SK-N-SH (cell line): ENCODE measurements at regions not wholly inside any gene's neighbourhood (a gene's known extent, or its start where the extent isn't known, plus 50 kb on each side); places are given as distances from the start of the nearest gene placed in this dataset.

Experiments used
- CTCF ChIA-PET: fragments of 300-600, 350-600 bp; formaldehyde crosslinking; extraction: SDS; loops from one replicate; lab custom pipeline; 2021; lab: Yijun Ruan, JAX
- POLR2A ChIA-PET: fragments of 350-600 bp; sonication (Branson Sonifier 250); formaldehyde crosslinking; extraction: SDS; loops from one replicate; lab custom pipeline; 2020; ENCODE audit warnings: antibody characterized with exemption, inconsistent platforms; lab: Yijun Ruan, JAX
- DNase-seq: peaks from one replicate; pipeline ENCODE4 v3.0.0; 2012
- H2AFZ ChIP-seq: fragments of 200-600 bp; sonication (generic); 2 replicates; pipeline ENCODE4 v1.8.1; 2016; ENCODE audit warnings: antibody characterized with exemption, mild to moderate bottlenecking, low read depth
- H3F3A ChIP-seq: fragments of 200-600 bp; sonication (generic); replicated peaks from 2 replicates; pipeline ENCODE3; 2016; ENCODE audit warnings: antibody characterized with exemption, mild to moderate bottlenecking; ENCODE audit not compliant: insufficient read depth
- H3K27ac ChIP-seq, 2 experiments: fragments of 200-500 bp in 1 of 2; fragments of 200-600 bp in 1 of 2; sonication (Bioruptor generic) in 1 of 2; sonication (generic), shearing (Covaris generic) in 1 of 2; 2 replicates each; pipeline versions ENCODE4 v1.5.1 to v1.6.1; 2014 to 2016; ENCODE audit warnings: low read depth in 2 of 2, inconsistent platforms in 1 of 2, low read length in 1 of 2, mild to moderate bottlenecking in 1 of 2, mixed read lengths in 1 of 2
- H3K27me3 ChIP-seq: fragments of 200-600 bp; sonication (generic), shearing (Covaris generic); 2 replicates; pipeline ENCODE4 v1.6.1; 2016; ENCODE audit warnings: mixed run types; ENCODE audit not compliant: insufficient read depth
- H3K36me3 ChIP-seq, 2 experiments: fragments of 200-500 bp in 1 of 2; fragments of 200-600 bp in 1 of 2; sonication (Bioruptor generic) in 1 of 2; sonication (generic) in 1 of 2; replicated peaks in 1 of 2; 2 replicates each; pipeline versions ENCODE3 to v1.5.1; 2014 to 2016; ENCODE audit warnings: low read length in 1 of 2, mild to moderate bottlenecking in 1 of 2; ENCODE audit not compliant: insufficient read depth in 2 of 2, control insufficient read depth in 1 of 2
- H3K4me1 ChIP-seq, 2 experiments: fragments of 200-500 bp in 1 of 2; fragments of 200-600 bp in 1 of 2; sonication (Bioruptor generic) in 1 of 2; sonication (generic), shearing (Covaris generic) in 1 of 2; 2 replicates each; pipeline versions ENCODE4 v1.5.1 to v1.6.1; 2014 to 2016; ENCODE audit warnings: low read depth in 1 of 2, low read length in 1 of 2, mixed run types in 1 of 2; ENCODE audit not compliant: insufficient read depth in 2 of 2, control insufficient read depth in 1 of 2
- H3K4me2 ChIP-seq: fragments of 200-600 bp; sonication (generic), shearing (Covaris generic); 2 replicates; pipeline ENCODE4 v1.6.1; 2017; ENCODE audit warnings: mixed run types
- H3K4me3 ChIP-seq, 2 experiments: fragments of 200-500 bp in 1 of 2; fragments of 200-600 bp in 1 of 2; sonication (Bioruptor generic) in 1 of 2; sonication (generic), shearing (Covaris generic) in 1 of 2; 2 replicates each; pipeline versions ENCODE4 v1.5.1 to v1.8.1; 2014 to 2016; ENCODE audit warnings: low read depth in 2 of 2, inconsistent platforms in 1 of 2, low read length in 1 of 2, mild to moderate bottlenecking in 1 of 2, mixed read lengths in 1 of 2, moderate library complexity in 1 of 2
- H3K79me2 ChIP-seq: fragments of 200-600 bp; sonication (generic); 2 replicates; pipeline ENCODE4 v1.8.1; 2017; ENCODE audit warnings: mild to moderate bottlenecking; ENCODE audit not compliant: insufficient read depth
- H3K9ac ChIP-seq: fragments of 200-600 bp; sonication (generic); 2 replicates; pipeline ENCODE4 v1.6.1; 2017; ENCODE audit warnings: mixed run types
- H3K9me2 ChIP-seq: fragments of 200-600 bp; sonication (generic); 2 replicates; pipeline ENCODE4 v1.6.1; 2017; ENCODE audit warnings: mixed run types
- H3K9me3 ChIP-seq: fragments of 200-600 bp; sonication (generic); 2 replicates; pipeline ENCODE4 v1.6.1; 2017; ENCODE audit warnings: mixed run types, mild to moderate bottlenecking, moderate library complexity
- H4K20me1 ChIP-seq: fragments of 200-600 bp; sonication (generic); 2 replicates; pipeline ENCODE4 v1.6.1; 2017; ENCODE audit warnings: mild to moderate bottlenecking, mixed run types; ENCODE audit not compliant: insufficient read depth
- CHD2 ChIP-seq: fragments of 150-350 bp; IDR thresholded peaks from 2 replicates; pipeline ENCODE4 v1.6.1; 2018; ENCODE audit warnings: low read length; ENCODE audit not compliant: partially characterized antibody
- EP300 ChIP-seq, 2 experiments: IDR thresholded peaks; 2 replicates each; pipeline versions ENCODE4 v1.4.0 to v1.6.1; 2012; ENCODE audit warnings: borderline replicate concordance in 1 of 2, low read depth in 1 of 2, low read length in 1 of 2
- FOSL2 ChIP-seq: IDR thresholded peaks from 2 replicates; pipeline ENCODE4 v1.4.0; 2012; ENCODE audit warnings: low read depth, mild to moderate bottlenecking, moderate library complexity, borderline replicate concordance
- GABPA ChIP-seq: IDR thresholded peaks from 2 replicates; pipeline ENCODE4 v1.4.0; 2012; ENCODE audit warnings: low read depth, mild to moderate bottlenecking
- GATA2 ChIP-seq: sonication (generic); formaldehyde crosslinking; IDR thresholded peaks from 2 replicates; pipeline ENCODE4 v1.5.0; 2020; ENCODE audit warnings: mild to moderate bottlenecking, missing genetic modification reagents
- JUND ChIP-seq: IDR thresholded peaks from 2 replicates; pipeline ENCODE4 v1.4.0; 2012
- MEF2A ChIP-seq: IDR thresholded peaks from 2 replicates; pipeline ENCODE4 v1.4.0; 2012; ENCODE audit warnings: low read depth, borderline replicate concordance
- NFIC ChIP-seq: IDR thresholded peaks from 2 replicates; pipeline ENCODE4 v1.4.0; 2012; ENCODE audit warnings: borderline replicate concordance
- RAD21 ChIP-seq: IDR thresholded peaks from 2 replicates; pipeline ENCODE4 v1.6.1; 2012; ENCODE audit warnings: mild to moderate bottlenecking, low read length
- RFX5 ChIP-seq: IDR thresholded peaks from 2 replicates; pipeline ENCODE4 v1.6.1; 2012; ENCODE audit warnings: mild to moderate bottlenecking, improper control_type of control experiment, low read length
- RXRA ChIP-seq: IDR thresholded peaks from 2 replicates; pipeline ENCODE4 v1.4.0; 2012; ENCODE audit warnings: low read depth, mild to moderate bottlenecking, borderline replicate concordance
- SIN3A ChIP-seq: IDR thresholded peaks from 2 replicates; pipeline ENCODE4 v1.6.1; 2012; ENCODE audit warnings: low read depth, mild to moderate bottlenecking, low read length, moderate library complexity, borderline replicate concordance
- SMC3 ChIP-seq: IDR thresholded peaks from 2 replicates; pipeline ENCODE4 v1.6.1; 2012; ENCODE audit warnings: low read depth, low read length, improper control_type of control experiment
- TAF1 ChIP-seq: IDR thresholded peaks from 2 replicates; pipeline ENCODE4 v1.6.1; 2012; ENCODE audit warnings: low read depth, mild to moderate bottlenecking, low read length, moderate library complexity, borderline replicate concordance
- TCF12 ChIP-seq: IDR thresholded peaks from 2 replicates; pipeline ENCODE4 v1.4.0; 2012
- TEAD4 ChIP-seq: IDR thresholded peaks from 2 replicates; pipeline ENCODE4 v1.4.0; 2012; ENCODE audit warnings: mild to moderate bottlenecking, borderline replicate concordance; ENCODE audit not compliant: insufficient read depth
- YY1 ChIP-seq: IDR thresholded peaks from 2 replicates; pipeline ENCODE4 v1.4.0; 2012; ENCODE audit warnings: low read depth, mild to moderate bottlenecking
- WGBS: methylation state at CpG from one replicate; pipeline ENCODE4 v1.1.6; 2017; ENCODE audit warnings: low lambda C conversion rate; 5-methylcytosine and 5-hydroxymethylcytosine counted together
- TF ChIP-seq, protein P1 (sequence below): fragments of 150-350 bp; IDR thresholded peaks from 2 replicates; pipeline ENCODE4 v1.6.1; 2016; ENCODE audit warnings: mild to moderate bottlenecking, low read depth, low read length
- TF ChIP-seq, protein P2 (sequence below): fragments of 200-600 bp; sonication (generic); IDR thresholded peaks from 2 replicates; pipeline ENCODE4 v1.6.1; 2017; ENCODE audit warnings: antibody characterized with exemption, mild to moderate bottlenecking, moderate library complexity

DNA sequence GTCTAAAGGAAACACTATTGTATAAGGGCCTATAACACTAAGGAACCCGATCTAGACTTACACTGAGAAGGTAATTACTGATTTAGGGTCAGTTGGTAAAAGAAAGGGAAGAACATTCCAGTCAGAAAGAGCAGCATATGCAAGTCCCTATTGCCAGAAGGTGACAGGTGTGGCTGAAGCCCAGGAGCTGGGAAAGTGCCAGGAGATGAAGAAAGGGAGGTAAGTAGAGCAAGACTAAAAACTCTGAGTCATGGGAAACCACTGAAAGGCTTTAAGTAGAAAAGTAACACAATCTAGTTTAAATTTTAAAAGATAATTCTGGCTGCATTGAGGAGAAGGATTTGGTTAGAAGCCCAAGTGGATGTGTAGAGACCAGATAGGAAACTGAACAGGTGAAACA lies 77.7 kb upstream of the INTU start:
- Histone ChIP-seq H3K27ac (no peak overlapping the region), H3K9me3 (no peaks in the 10 kb centered on the region), H3K4me1 (no peaks in the 10 kb centered on the region; a peak in 1 of 4 replicates), H3F3A (no peaks in the 10 kb centered on the region), H2AFZ (no peak overlapping the region), H3K36me3 (no peaks in the 10 kb centered on the region), H3K4me3 (no peak overlapping the region), H3K4me2 (no peak overlapping the region), H3K9me2 (no peaks in the 10 kb centered on the region; the same call in 1 of the 2 replicates), H3K79me2 (no peaks in the 10 kb centered on the region), H3K27me3 (no peaks in the 10 kb centered on the region), H4K20me1 (no peaks in the 10 kb centered on the region), H3K9ac (no peak overlapping the region)
- no peak for DNase-seq
- TF ChIP-seq CHD2, result no peak
- TF ChIP-seq RFX5, result no peak
- no peak for TF ChIP-seq FOSL2
- TF ChIP-seq EP300 (IDR thresholded peaks at IDR 0.05; ENCODE audit: borderline replicate concordance in 1 of 2, low read depth in 1 of 2, low read length in 1 of 2), result no peak
- TF ChIP-seq YY1, result no peak
- TF ChIP-seq SMC3, result no peak
- TF ChIP-seq, protein P1, sequence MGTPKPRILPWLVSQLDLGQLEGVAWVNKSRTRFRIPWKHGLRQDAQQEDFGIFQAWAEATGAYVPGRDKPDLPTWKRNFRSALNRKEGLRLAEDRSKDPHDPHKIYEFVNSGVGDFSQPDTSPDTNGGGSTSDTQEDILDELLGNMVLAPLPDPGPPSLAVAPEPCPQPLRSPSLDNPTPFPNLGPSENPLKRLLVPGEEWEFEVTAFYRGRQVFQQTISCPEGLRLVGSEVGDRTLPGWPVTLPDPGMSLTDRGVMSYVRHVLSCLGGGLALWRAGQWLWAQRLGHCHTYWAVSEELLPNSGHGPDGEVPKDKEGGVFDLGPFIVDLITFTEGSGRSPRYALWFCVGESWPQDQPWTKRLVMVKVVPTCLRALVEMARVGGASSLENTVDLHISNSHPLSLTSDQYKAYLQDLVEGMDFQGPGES, result no peak
- no peak for TF ChIP-seq RXRA
- no peak for TF ChIP-seq TCF12
- no peak for TF ChIP-seq NFIC
- no peak for TF ChIP-seq GATA2 (CRISPR knock-in tag)
- no peak for TF ChIP-seq TEAD4
- TF ChIP-seq, protein P2, sequence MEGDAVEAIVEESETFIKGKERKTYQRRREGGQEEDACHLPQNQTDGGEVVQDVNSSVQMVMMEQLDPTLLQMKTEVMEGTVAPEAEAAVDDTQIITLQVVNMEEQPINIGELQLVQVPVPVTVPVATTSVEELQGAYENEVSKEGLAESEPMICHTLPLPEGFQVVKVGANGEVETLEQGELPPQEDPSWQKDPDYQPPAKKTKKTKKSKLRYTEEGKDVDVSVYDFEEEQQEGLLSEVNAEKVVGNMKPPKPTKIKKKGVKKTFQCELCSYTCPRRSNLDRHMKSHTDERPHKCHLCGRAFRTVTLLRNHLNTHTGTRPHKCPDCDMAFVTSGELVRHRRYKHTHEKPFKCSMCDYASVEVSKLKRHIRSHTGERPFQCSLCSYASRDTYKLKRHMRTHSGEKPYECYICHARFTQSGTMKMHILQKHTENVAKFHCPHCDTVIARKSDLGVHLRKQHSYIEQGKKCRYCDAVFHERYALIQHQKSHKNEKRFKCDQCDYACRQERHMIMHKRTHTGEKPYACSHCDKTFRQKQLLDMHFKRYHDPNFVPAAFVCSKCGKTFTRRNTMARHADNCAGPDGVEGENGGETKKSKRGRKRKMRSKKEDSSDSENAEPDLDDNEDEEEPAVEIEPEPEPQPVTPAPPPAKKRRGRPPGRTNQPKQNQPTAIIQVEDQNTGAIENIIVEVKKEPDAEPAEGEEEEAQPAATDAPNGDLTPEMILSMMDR, result no peak
- no peak for TF ChIP-seq TAF1
- TF ChIP-seq SIN3A, result no peak
- TF ChIP-seq MEF2A, result no peak
- no peak for TF ChIP-seq RAD21
- no peak for TF ChIP-seq GABPA
- TF ChIP-seq JUND, result no peak
- WGBS, result 9% methylated on average over 1 of the region's 1 CpG
- ChIA-PET CTCF (no interaction called here), POLR2A (no interaction called here)
